ENCODE measurements at regions not wholly inside any gene's neighbourhood (a gene's known extent, or its start where the extent isn't known, plus 50 kb on each side); places are given as distances from the start of the nearest gene placed in this dataset.

DNA sequence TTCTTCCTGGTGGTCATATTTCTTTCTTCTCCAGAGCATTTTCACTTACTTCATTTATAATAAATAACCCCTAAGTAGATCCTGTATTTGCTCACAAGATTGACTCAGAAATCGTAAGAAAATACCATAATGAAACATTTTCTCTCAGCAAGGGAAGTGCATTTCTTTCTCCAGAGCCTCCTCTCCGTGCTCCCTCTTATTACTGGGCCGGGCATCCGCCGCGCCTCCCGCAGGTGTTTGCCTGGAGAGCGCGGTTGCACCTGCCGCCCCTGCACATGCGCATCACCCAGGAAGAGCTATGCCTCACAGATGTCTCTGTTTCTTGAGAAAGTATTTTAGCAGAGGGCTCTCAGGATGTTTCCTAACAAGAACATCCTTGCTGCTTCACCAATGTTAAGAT lies 509.2 kb downstream of the TCERG1L start:
- H3K79me2 ChIP-seq (replicated peaks; ENCODE audit: insufficient read depth): no peaks in the 10 kb centered on the region
- H3K27me3 ChIP-seq (ENCODE audit: insufficient read depth): no peaks in the 10 kb centered on the region
- Mint-ChIP-seq H3K36me3 (ENCODE audit: low read depth) (peaks cover 9% of the 10 kb centered on the region; the same call in 2 of the 3 replicates), H3K27me3 (ENCODE audit: insufficient read depth, low read depth, poor library complexity) (peaks cover 7% of the 10 kb centered on the region), H3K9me3 (peaks cover 85% of the 10 kb centered on the region), H3K4me3 (no peak overlapping the region), H3K4me1 (no peaks in the 10 kb centered on the region), H3K27ac (no peak overlapping the region)
- H3K27ac ChIP-seq (ENCODE audit: low read depth): no peak overlapping the region
- no peak for TF ChIP-seq EZH2 (IDR thresholded peaks at IDR 0.05; ENCODE audit: low read depth, unreplicated experiment)
- TF ChIP-seq, protein P1, sequence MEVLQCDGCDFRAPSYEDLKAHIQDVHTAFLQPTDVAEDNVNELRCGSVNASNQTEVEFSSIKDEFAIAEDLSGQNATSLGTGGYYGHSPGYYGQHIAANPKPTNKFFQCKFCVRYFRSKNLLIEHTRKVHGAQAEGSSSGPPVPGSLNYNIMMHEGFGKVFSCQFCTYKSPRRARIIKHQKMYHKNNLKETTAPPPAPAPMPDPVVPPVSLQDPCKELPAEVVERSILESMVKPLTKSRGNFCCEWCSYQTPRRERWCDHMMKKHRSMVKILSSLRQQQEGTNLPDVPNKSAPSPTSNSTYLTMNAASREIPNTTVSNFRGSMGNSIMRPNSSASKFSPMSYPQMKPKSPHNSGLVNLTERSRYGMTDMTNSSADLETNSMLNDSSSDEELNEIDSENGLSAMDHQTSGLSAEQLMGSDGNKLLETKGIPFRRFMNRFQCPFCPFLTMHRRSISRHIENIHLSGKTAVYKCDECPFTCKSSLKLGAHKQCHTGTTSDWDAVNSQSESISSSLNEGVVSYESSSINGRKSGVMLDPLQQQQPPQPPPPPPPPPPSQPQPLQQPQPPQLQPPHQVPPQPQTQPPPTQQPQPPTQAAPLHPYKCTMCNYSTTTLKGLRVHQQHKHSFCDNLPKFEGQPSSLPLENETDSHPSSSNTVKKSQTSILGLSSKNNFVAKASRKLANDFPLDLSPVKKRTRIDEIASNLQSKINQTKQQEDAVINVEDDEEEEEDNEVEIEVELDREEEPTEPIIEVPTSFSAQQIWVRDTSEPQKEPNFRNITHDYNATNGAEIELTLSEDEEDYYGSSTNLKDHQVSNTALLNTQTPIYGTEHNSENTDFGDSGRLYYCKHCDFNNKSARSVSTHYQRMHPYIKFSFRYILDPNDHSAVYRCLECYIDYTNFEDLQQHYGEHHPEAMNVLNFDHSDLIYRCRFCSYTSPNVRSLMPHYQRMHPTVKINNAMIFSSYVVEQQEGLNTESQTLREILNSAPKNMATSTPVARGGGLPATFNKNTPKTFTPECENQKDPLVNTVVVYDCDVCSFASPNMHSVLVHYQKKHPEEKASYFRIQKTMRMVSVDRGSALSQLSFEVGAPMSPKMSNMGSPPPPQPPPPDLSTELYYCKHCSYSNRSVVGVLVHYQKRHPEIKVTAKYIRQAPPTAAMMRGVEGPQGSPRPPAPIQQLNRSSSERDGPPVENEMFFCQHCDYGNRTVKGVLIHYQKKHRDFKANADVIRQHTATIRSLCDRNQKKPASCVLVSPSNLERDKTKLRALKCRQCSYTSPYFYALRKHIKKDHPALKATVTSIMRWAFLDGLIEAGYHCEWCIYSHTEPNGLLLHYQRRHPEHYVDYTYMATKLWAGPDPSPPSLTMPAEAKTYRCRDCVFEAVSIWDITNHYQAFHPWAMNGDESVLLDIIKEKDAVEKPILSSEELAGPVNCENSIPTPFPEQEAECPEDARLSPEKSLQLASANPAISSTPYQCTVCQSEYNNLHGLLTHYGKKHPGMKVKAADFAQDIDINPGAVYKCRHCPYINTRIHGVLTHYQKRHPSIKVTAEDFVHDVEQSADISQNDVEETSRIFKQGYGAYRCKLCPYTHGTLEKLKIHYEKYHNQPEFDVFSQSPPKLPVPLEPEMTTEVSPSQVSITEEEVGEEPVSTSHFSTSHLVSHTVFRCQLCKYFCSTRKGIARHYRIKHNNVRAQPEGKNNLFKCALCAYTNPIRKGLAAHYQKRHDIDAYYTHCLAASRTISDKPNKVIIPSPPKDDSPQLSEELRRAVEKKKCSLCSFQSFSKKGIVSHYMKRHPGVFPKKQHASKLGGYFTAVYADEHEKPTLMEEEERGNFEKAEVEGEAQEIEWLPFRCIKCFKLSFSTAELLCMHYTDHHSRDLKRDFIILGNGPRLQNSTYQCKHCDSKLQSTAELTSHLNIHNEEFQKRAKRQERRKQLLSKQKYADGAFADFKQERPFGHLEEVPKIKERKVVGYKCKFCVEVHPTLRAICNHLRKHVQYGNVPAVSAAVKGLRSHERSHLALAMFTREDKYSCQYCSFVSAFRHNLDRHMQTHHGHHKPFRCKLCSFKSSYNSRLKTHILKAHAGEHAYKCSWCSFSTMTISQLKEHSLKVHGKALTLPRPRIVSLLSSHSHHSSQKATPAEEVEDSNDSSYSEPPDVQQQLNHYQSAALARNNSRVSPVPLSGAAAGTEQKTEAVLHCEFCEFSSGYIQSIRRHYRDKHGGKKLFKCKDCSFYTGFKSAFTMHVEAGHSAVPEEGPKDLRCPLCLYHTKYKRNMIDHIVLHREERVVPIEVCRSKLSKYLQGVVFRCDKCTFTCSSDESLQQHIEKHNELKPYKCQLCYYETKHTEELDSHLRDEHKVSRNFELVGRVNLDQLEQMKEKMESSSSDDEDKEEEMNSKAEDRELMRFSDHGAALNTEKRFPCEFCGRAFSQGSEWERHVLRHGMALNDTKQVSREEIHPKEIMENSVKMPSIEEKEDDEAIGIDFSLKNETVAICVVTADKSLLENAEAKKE (CRISPR knock-in tag; IDR thresholded peaks at IDR 0.05): no peak
- no peak for TF ChIP-seq EZH2phosphoT487 (IDR thresholded peaks at IDR 0.05; ENCODE audit: unreplicated experiment)
- TF ChIP-seq JUNB (IDR thresholded peaks at IDR 0.05; ENCODE audit: unreplicated experiment): no peak
- no peak for TF ChIP-seq ZNF331 (CRISPR knock-in tag; IDR thresholded peaks at IDR 0.05; ENCODE audit: low read depth)
- no peak for TF ChIP-seq ZNF114 (CRISPR knock-in tag; IDR thresholded peaks at IDR 0.05)
- TF ChIP-seq, protein P2, sequence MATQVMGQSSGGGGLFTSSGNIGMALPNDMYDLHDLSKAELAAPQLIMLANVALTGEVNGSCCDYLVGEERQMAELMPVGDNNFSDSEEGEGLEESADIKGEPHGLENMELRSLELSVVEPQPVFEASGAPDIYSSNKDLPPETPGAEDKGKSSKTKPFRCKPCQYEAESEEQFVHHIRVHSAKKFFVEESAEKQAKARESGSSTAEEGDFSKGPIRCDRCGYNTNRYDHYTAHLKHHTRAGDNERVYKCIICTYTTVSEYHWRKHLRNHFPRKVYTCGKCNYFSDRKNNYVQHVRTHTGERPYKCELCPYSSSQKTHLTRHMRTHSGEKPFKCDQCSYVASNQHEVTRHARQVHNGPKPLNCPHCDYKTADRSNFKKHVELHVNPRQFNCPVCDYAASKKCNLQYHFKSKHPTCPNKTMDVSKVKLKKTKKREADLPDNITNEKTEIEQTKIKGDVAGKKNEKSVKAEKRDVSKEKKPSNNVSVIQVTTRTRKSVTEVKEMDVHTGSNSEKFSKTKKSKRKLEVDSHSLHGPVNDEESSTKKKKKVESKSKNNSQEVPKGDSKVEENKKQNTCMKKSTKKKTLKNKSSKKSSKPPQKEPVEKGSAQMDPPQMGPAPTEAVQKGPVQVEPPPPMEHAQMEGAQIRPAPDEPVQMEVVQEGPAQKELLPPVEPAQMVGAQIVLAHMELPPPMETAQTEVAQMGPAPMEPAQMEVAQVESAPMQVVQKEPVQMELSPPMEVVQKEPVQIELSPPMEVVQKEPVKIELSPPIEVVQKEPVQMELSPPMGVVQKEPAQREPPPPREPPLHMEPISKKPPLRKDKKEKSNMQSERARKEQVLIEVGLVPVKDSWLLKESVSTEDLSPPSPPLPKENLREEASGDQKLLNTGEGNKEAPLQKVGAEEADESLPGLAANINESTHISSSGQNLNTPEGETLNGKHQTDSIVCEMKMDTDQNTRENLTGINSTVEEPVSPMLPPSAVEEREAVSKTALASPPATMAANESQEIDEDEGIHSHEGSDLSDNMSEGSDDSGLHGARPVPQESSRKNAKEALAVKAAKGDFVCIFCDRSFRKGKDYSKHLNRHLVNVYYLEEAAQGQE (IDR thresholded peaks at IDR 0.05; ENCODE audit: unreplicated experiment): no peak
- no peak for TF ChIP-seq NANOG (IDR thresholded peaks at IDR 0.05; ENCODE audit: borderline replicate concordance)
- TF ChIP-seq CREB1 (CRISPR knock-in tag; IDR thresholded peaks at IDR 0.05; ENCODE audit: low read depth): no peak
- TF ChIP-seq STAT1 (IDR thresholded peaks at IDR 0.05; ENCODE audit: unreplicated experiment): no peak
- no peak for TF ChIP-seq CTCF (conservative IDR thresholded peaks at IDR 0.05; ENCODE audit: low read depth in 2 of 2)
- no peak for TF ChIP-seq POLR2AphosphoS5 (IDR thresholded peaks at IDR 0.05; ENCODE audit: low read depth)
- no peak for TF ChIP-seq ETS1 (IDR thresholded peaks at IDR 0.05)
- H3K4me1 ChIP-seq (ENCODE audit: insufficient read depth): no peaks in the 10 kb centered on the region
- H3F3A ChIP-seq (replicated peaks; ENCODE audit: low read depth): no peaks in the 10 kb centered on the region
- H3K4me2 ChIP-seq: no peak overlapping the region
- no peaks in the 10 kb centered on the region for H3K36me3 ChIP-seq (ENCODE audit: insufficient read depth)
- H2AFZ ChIP-seq: no peak overlapping the region
- H3K4me3 ChIP-seq: no peak overlapping the region
- ATAC-seq (no peak), DNase-seq (ENCODE audit: low spot score) (no peak)
- no peaks in the 10 kb centered on the region for H4K20me1 ChIP-seq (replicated peaks; ENCODE audit: insufficient read depth)
- H3K9me2 ChIP-seq (ENCODE audit: insufficient read depth): no peaks in the 10 kb centered on the region

All from GM23338 (cell line).